ENCODE measurements at regions not wholly inside any gene's neighbourhood (a gene's known extent, or its start where the extent isn't known, plus 50 kb on each side); places are given as distances from the start of the nearest gene placed in this dataset.

DNA sequence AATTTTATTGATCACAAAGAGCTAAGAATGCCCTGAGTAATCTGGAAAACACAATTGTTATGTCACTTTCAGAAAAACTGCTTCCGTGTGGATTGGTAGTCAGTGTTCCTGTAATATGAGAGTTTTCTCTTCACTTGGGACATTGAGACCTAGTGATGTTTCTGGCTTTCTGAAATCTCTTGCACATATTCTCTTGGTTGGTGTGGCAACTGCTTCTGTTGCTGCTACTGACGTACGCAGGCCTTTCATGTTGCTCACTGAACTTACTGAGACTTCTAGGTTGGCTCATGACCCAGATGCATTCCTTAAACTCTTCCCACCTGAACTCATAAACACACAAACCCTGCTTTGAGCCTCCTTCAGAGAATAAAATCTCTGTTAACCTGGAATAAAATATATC lies 175.0 kb upstream of the PFN2 start:
- no peaks in the 10 kb centered on the region for H3K9me3 ChIP-seq (ENCODE audit: insufficient read depth, low read length)
- H3K9me2 ChIP-seq (replicated peaks; ENCODE audit: insufficient read depth, low read length): no peaks in the 10 kb centered on the region
- TF ChIP-seq, protein P1, sequence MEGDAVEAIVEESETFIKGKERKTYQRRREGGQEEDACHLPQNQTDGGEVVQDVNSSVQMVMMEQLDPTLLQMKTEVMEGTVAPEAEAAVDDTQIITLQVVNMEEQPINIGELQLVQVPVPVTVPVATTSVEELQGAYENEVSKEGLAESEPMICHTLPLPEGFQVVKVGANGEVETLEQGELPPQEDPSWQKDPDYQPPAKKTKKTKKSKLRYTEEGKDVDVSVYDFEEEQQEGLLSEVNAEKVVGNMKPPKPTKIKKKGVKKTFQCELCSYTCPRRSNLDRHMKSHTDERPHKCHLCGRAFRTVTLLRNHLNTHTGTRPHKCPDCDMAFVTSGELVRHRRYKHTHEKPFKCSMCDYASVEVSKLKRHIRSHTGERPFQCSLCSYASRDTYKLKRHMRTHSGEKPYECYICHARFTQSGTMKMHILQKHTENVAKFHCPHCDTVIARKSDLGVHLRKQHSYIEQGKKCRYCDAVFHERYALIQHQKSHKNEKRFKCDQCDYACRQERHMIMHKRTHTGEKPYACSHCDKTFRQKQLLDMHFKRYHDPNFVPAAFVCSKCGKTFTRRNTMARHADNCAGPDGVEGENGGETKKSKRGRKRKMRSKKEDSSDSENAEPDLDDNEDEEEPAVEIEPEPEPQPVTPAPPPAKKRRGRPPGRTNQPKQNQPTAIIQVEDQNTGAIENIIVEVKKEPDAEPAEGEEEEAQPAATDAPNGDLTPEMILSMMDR (IDR thresholded peaks at IDR 0.05; ENCODE audit: insufficient read depth, low read length, poor library complexity, severe bottlenecking): no peak
- TF ChIP-seq EZH2phosphoT487 (conservative IDR thresholded peaks at IDR 0.05; ENCODE audit: low read length): no peak
- H3K79me2 ChIP-seq (ENCODE audit: insufficient read depth, low read length): no peaks in the 10 kb centered on the region
- no peak overlapping the region for H2AFZ ChIP-seq (ENCODE audit: low read depth, low read length, severe bottlenecking)
- no peaks in the 10 kb centered on the region for H3K36me3 ChIP-seq (ENCODE audit: low read length)
- no peak overlapping the region for H3K4me2 ChIP-seq (ENCODE audit: low read depth, low read length, poor library complexity, severe bottlenecking)
- H3K4me3 ChIP-seq (ENCODE audit: insufficient read depth, low read length, poor library complexity, severe bottlenecking): no peak overlapping the region
- no peaks in the 10 kb centered on the region for H3F3A ChIP-seq (ENCODE audit: insufficient read depth)
- no peaks in the 10 kb centered on the region for H3K27me3 ChIP-seq (ENCODE audit: low read length)
- H3K9ac ChIP-seq (ENCODE audit: low read length): no peak overlapping the region
- H4K20me1 ChIP-seq (ENCODE audit: low read depth, low read length): no peaks in the 10 kb centered on the region
- H3K27ac ChIP-seq (ENCODE audit: low read depth, low read length): no peak overlapping the region

DNA sequence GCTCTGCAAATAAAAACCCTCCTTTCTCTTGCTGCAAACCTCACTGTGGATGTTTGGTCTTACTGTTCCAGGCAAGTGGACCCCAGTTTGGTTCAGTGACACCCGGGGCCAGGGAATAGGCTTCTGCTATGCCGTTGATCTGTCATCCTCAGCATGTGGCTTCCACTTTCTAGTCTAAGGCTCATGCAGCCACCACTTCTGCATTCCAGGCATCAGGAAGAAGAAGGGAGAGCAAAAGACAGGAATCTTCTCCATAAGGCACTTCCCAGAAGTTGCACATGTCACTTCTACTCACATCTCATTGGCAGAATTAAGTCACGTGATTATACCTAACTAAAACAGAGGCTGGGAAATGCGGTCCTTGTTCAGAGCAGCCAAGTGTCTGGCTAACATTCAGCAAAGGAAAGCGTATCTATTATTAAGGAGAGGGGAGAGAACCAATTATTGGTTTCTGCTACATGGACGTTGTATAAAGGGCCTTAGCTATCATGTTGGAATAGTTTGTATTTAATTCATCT lies 173.6 kb upstream of the PFN2 start:
- Histone ChIP-seq H2AFZ (ENCODE audit: low read depth, low read length, severe bottlenecking) (no peak overlapping the region), H3K9ac (ENCODE audit: low read length) (no peak overlapping the region), H3K36me3 (ENCODE audit: low read length) (no peaks in the 10 kb centered on the region), H3K4me2 (ENCODE audit: low read depth, low read length, poor library complexity, severe bottlenecking) (no peak overlapping the region), H3K27ac (ENCODE audit: low read depth, low read length) (no peak overlapping the region), H4K20me1 (ENCODE audit: low read depth, low read length) (no peaks in the 10 kb centered on the region), H3K79me2 (ENCODE audit: insufficient read depth, low read length) (no peaks in the 10 kb centered on the region), H3F3A (ENCODE audit: insufficient read depth) (no peaks in the 10 kb centered on the region), H3K27me3 (ENCODE audit: low read length) (no peaks in the 10 kb centered on the region), H3K9me3 (ENCODE audit: insufficient read depth, low read length) (no peaks in the 10 kb centered on the region), H3K9me2 (replicated peaks; ENCODE audit: insufficient read depth, low read length) (no peaks in the 10 kb centered on the region), H3K4me3 (ENCODE audit: insufficient read depth, low read length, poor library complexity, severe bottlenecking) (no peak overlapping the region)
- TF ChIP-seq EZH2phosphoT487 (conservative IDR thresholded peaks at IDR 0.05; ENCODE audit: low read length): no peak
- TF ChIP-seq, protein P1 (IDR thresholded peaks at IDR 0.05; ENCODE audit: insufficient read depth, low read length, poor library complexity, severe bottlenecking): no peak

DNA sequence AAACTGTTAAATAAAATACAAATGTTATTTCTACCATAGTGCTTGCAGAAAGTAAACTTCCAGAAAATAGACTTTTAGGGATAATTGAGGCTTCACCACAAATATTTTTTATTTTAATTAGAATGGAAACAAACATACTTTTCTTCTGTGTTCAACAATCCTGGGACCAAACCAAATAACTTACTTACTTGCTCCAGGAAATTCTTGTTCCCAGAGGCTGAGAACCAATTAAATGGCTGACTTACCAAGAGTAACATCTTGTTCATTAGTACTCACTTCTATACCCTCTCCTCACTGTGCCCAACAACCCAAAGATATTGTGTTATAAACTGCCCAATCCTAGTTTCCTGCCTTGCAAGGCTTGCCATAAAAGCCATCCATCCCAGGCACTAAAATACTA lies 172.2 kb upstream of the PFN2 start:
- H3K9me2 ChIP-seq (replicated peaks; ENCODE audit: insufficient read depth, low read length): no peaks in the 10 kb centered on the region
- H2AFZ ChIP-seq (ENCODE audit: low read depth, low read length, severe bottlenecking): no peak overlapping the region
- no peak overlapping the region for H3K9ac ChIP-seq (ENCODE audit: low read length)
- no peak for TF ChIP-seq EZH2phosphoT487 (conservative IDR thresholded peaks at IDR 0.05; ENCODE audit: low read length)
- TF ChIP-seq, protein P1 (IDR thresholded peaks at IDR 0.05; ENCODE audit: insufficient read depth, low read length, poor library complexity, severe bottlenecking): no peak
- H3K79me2 ChIP-seq (ENCODE audit: insufficient read depth, low read length): no peaks in the 10 kb centered on the region
- H3K36me3 ChIP-seq (ENCODE audit: low read length): no peaks in the 10 kb centered on the region
- H3K27ac ChIP-seq (ENCODE audit: low read depth, low read length): no peak overlapping the region
- H3K9me3 ChIP-seq (ENCODE audit: insufficient read depth, low read length): no peaks in the 10 kb centered on the region
- no peaks in the 10 kb centered on the region for H3K27me3 ChIP-seq (ENCODE audit: low read length)
- no peaks in the 10 kb centered on the region for H4K20me1 ChIP-seq (ENCODE audit: low read depth, low read length)
- H3K4me3 ChIP-seq (ENCODE audit: insufficient read depth, low read length, poor library complexity, severe bottlenecking): no peak overlapping the region
- H3F3A ChIP-seq (ENCODE audit: insufficient read depth): no peaks in the 10 kb centered on the region
- H3K4me2 ChIP-seq (ENCODE audit: low read depth, low read length, poor library complexity, severe bottlenecking): no peak overlapping the region
